B cell (primary cell): ENCODE measurements at regions not wholly inside any gene's neighbourhood (a gene's known extent, or its start where the extent isn't known, plus 50 kb on each side); places are given as distances from the start of the nearest gene placed in this dataset.

ENCODE experiments used
- EZH2 ChIP-seq: IDR thresholded peaks from 2 replicates; pipeline ENCODE4 v1.6.1; 2012; ENCODE audit warnings: borderline replicate concordance, low read depth, mild to moderate bottlenecking, moderate library complexity, low read length; ENCODE audit not compliant: insufficient read depth, poor library complexity, severe bottlenecking
- TF ChIP-seq, protein P1 (sequence below): fragments of 200-600 bp; IDR thresholded peaks from one replicate; pipeline ENCODE4 v1.8.0; 2022; ENCODE audit warnings: antibody characterized with exemption, mild to moderate bottlenecking

DNA sequence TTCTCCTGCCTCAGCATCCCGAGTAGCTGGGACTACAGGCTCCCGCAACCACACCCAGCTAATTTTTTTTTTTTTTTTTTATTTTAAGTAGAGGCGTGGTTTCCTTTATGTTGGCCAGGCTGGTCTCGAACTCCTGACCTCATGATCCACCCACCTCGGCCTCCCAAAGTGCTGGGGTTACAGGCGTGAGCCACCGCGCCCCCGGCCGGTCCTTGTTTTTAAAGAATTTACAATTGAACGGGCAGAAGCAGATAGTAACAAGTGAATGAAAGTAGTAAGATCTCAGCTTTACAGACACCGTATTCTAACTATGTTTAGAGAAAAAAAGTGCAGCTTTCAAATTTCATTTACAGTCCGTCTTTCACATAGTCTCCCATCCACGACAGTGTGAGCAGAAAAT, 112.5 kb upstream of the VWC2 start:
- TF ChIP-seq, protein P1, sequence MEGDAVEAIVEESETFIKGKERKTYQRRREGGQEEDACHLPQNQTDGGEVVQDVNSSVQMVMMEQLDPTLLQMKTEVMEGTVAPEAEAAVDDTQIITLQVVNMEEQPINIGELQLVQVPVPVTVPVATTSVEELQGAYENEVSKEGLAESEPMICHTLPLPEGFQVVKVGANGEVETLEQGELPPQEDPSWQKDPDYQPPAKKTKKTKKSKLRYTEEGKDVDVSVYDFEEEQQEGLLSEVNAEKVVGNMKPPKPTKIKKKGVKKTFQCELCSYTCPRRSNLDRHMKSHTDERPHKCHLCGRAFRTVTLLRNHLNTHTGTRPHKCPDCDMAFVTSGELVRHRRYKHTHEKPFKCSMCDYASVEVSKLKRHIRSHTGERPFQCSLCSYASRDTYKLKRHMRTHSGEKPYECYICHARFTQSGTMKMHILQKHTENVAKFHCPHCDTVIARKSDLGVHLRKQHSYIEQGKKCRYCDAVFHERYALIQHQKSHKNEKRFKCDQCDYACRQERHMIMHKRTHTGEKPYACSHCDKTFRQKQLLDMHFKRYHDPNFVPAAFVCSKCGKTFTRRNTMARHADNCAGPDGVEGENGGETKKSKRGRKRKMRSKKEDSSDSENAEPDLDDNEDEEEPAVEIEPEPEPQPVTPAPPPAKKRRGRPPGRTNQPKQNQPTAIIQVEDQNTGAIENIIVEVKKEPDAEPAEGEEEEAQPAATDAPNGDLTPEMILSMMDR: no peak
- TF ChIP-seq EZH2: no peak
